ENCODE measurements at regions not wholly inside any gene's neighbourhood (a gene's known extent, or its start where the extent isn't known, plus 50 kb on each side); places are given as distances from the start of the nearest gene placed in this dataset.

- in situ Hi-C loops (cut with MboI; ENCODE audit: low sequenced_read_pairs), result loop anchor here (25.0 kb wide), 1 partner anchor 544 kb away; no protein-coding TSS in a partner anchor
Measured at GRCh38 chr2:235105821-235106359, 154.1 kb downstream of the SH3BP4 start.

GRCh38 chr2:235106874-235107639 lies 155.2 kb downstream of the SH3BP4 start:
- in situ Hi-C loops (cut with MboI; ENCODE audit: low sequenced_read_pairs), result loop anchor here (25.0 kb wide), 1 partner anchor 545 kb away; no protein-coding TSS in a partner anchor

- in situ Hi-C loops (cut with MboI; ENCODE audit: low sequenced_read_pairs), result loop anchor here (25.0 kb wide), 1 partner anchor 545 kb away; no protein-coding TSS in a partner anchor
Measured at GRCh38 chr2:235107640-235107951, 155.8 kb downstream of the SH3BP4 start.

- in situ Hi-C loops (cut with MboI; ENCODE audit: low sequenced_read_pairs), result loop anchor here (25.0 kb wide), 1 partner anchor 547 kb away; no protein-coding TSS in a partner anchor
Measured at GRCh38 chr2:235109561-235109960, 157.7 kb downstream of the SH3BP4 start.

- in situ Hi-C loops (cut with MboI; ENCODE audit: low sequenced_read_pairs), result loop anchor here (25.0 kb wide), 1 partner anchor 550 kb away; no protein-coding TSS in a partner anchor
Measured at GRCh38 chr2:235112365-235112764, 160.5 kb downstream of the SH3BP4 start.

GRCh38 chr2:235113854-235114253 lies 162.0 kb downstream of the SH3BP4 start:
- in situ Hi-C loops (cut with MboI; ENCODE audit: low sequenced_read_pairs), result loop anchor here (25.0 kb wide), 1 partner anchor 552 kb away; no protein-coding TSS in a partner anchor

DNA sequence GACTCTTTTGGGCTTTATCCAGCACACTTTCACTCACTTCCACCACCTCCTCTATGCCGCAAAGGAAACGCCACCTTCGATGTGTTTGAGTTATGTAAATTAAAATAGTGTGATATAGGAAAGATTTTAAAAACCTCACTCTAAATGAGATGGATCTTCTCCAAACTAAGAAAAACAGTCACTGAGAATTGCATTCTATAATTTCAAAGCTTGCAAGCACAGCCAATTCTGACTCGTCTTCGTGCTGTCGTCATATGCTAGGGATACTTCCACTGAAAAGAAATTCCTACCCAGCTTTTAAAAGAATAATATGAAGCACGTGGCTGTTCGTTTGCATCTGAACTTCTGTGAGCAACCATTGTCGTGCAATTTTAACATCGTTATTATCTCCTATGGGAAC lies 162.5 kb downstream of the SH3BP4 start:
- in situ Hi-C loops (cut with MboI; ENCODE audit: low sequenced_read_pairs), result loop anchor here (25.0 kb wide), 1 partner anchor 552 kb away; no protein-coding TSS in a partner anchor

DNA sequence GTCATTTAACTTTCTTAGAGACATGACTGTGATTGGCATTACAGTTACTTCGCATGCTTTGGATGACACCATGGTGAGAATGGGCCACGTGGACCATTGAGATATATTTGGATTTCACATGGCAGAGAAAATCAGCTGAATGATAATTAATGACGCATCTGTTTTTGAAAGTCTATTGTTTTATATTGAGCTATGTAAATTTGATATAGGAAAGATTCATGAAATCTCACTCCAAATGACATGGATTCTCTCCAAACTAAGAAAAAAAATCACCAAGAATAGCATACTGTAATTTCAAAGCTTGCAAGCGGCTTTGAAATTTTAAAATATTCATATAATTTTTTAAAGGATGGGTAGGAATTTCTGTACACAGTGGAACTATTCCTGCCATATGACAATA lies 163.7 kb downstream of the SH3BP4 start:
- in situ Hi-C loops (cut with MboI; ENCODE audit: low sequenced_read_pairs), result loop anchor here (25.0 kb wide), 1 partner anchor 553 kb away; no protein-coding TSS in a partner anchor

- in situ Hi-C loops (cut with MboI; ENCODE audit: low sequenced_read_pairs), result loop anchor here (25.0 kb wide), 1 partner anchor 555 kb away; no protein-coding TSS in a partner anchor
Measured at GRCh38 chr2:235116885-235117492, 165.2 kb downstream of the SH3BP4 start.

DNA sequence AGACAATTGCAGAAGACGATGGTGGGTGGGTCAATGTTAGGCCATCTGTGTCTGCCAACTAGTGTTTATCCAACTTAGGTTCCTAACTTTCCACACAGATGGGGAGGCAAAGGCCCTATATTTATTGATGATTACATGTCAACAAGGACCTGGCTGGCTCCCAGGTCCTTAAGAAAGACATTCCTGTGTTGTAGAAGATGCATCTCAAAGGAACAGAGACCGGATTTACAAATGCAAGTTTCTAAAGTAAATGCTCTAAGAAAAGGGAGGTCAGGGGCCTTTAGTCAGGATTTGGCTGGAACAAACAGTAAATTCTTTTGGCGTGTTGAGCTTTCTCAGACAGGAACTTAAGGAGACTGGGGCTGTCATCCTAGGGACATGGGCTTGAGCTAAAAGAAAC lies 175.0 kb downstream of the SH3BP4 start:
- in situ Hi-C loops (cut with MboI; ENCODE audit: low sequenced_read_pairs), result no loop called here

GRCh38 chr2:235127931-235128330 lies 176.1 kb downstream of the SH3BP4 start:
- in situ Hi-C loops (cut with MboI; ENCODE audit: low sequenced_read_pairs), result no loop called here

DNA sequence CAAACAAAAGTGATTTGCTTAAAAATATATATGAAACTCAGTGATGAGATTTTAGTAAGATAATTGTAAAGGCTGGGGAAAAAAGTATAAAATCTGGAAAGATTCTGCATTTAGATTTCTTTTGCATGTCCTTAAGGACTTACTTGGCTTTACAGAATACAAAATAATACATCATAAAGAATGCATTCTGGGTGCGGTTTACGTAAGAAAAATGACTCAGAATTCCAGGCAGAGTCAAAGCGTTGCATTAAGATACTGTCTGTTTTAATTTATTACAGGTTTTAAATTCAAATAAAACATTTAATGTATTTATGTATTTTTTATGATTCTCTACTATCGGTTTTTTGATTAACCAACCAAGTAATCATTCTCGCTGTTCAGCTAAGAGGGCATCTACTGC lies 178.0 kb downstream of the SH3BP4 start:
- in situ Hi-C loops (cut with MboI; ENCODE audit: low sequenced_read_pairs), result no loop called here

- in situ Hi-C loops (cut with MboI; ENCODE audit: low sequenced_read_pairs), result no loop called here
Measured at GRCh38 chr2:235131334-235132305, 179.8 kb downstream of the SH3BP4 start.

- in situ Hi-C loops (cut with MboI; ENCODE audit: low sequenced_read_pairs), result no loop called here
Measured at GRCh38 chr2:235132651-235133050, 180.8 kb downstream of the SH3BP4 start.

DNA sequence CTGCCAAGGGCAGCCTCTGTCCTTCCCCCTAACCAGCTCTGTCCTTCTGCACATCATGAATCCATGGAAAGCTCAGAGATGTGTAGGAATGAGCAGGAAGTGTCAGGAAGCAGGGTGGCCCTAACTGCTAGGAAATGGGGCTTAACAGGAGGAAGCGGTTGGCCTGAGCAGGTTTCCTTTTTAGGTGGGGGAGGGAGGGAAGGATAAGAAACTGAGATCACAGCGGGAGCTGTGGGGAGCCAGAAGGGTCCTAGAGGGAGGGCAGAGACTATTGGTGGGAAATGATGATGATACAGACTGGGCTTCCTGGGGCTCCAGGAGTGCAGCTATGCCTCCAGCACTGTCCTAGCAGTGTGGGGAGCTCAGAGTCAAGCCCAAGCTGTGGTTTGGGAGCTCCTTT lies 182.0 kb downstream of the SH3BP4 start:
- in situ Hi-C loops (cut with MboI; ENCODE audit: low sequenced_read_pairs), result no loop called here

GRCh38 chr2:235134420-235134819 lies 182.6 kb downstream of the SH3BP4 start:
- in situ Hi-C loops (cut with MboI; ENCODE audit: low sequenced_read_pairs), result no loop called here

- in situ Hi-C loops (cut with MboI; ENCODE audit: low sequenced_read_pairs), result no loop called here
Measured at GRCh38 chr2:235135195-235135965, 183.6 kb downstream of the SH3BP4 start.

DNA sequence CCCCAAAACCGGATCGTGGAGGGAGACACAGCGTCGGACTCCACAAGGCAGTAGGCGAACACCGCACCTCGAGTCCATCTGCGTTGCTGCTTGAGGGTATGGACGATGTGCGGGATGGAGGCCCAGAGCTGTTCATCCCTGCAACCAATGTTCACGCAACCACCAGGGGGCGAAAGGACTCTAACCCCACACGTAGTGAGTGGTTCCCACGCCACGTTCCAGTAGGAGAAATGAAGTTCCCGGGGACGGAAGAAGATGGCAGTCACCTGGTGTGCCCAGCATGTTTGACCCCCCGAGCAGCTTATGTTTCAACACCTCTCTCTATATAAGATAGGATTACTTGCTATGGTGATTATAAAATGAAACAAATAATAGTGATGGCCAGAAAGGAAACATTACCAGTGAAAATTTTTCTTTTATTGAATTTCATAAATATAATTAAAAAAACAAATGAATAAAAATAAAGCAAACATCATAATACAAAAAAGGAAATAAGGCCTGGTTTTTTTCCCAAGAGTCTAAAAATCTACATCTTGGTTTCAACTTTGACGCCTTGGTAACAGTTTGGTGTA lies 184.3 kb downstream of the SH3BP4 start:
- in situ Hi-C loops (cut with MboI; ENCODE audit: low sequenced_read_pairs), result no loop called here

DNA sequence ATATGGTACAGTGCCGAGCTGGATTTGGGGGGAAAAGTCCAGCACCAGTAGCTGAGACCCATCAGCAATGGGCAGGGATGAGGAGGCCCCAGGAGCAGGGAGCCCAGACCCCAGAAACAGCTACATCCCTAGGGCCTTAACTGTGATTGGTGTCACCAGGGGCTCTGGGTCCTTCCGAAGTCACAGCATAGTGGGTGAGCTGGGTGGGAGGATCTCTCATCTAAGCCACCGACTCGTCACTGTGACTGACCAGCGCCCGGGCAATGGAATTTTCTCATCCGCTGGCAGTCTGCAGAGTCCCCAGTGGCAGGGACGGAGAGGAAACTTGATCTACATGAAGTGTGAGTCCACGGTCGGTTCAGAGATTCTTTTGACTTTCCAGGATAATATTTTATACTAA lies 186.5 kb downstream of the SH3BP4 start:
- in situ Hi-C loops (cut with MboI; ENCODE audit: low sequenced_read_pairs), result no loop called here

Data from HL-60/S4 treated with retinoic acid at 250 ng/mL for 4 days and 3 days (cell line).